H1 (cell line): ENCODE measurements at regions not wholly inside any gene's neighbourhood (a gene's known extent, or its start where the extent isn't known, plus 50 kb on each side); places are given as distances from the start of the nearest gene placed in this dataset.

Source experiments
- CTCF ChIA-PET: fragments of 300-600 bp; sonication (Branson Sonifier 250); formaldehyde crosslinking; loops from one replicate; lab custom pipeline; 2021; ENCODE audit not compliant: partially characterized antibody; lab: Charles Lee
- POLR2A ChIA-PET: fragments of 300-600 bp; sonication (Branson Sonifier 250); formaldehyde crosslinking; loops from one replicate; lab custom pipeline; 2021; ENCODE audit warnings: inconsistent platforms; ENCODE audit not compliant: partially characterized antibody; lab: Charles Lee
- DNase-seq, 2 experiments: peaks; one replicate each; pipeline versions ENCODE4 v3.0.0 to v3.0.0-alpha.2; 2010 to 2022; ENCODE audit warnings: low spot score in 2 of 2, low read depth in 1 of 2, mixed read lengths in 1 of 2
- FAIRE-seq: peaks from 2 replicates; lab custom pipeline; 2011; peaks lifted over from hg19 to GRCh38; lab: Jason Lieb, UNC
- H2AFZ ChIP-seq: 2 replicates; pipeline ENCODE4 v1.8.1; 2012; ENCODE audit warnings: low read length, inconsistent platforms
- H2AK5ac ChIP-seq: 2 replicates; pipeline ENCODE4 v1.6.1; 2013; ENCODE audit warnings: low read depth, low read length
- H2BK120ac ChIP-seq: replicated peaks from 2 replicates; pipeline ENCODE3; 2013; ENCODE audit warnings: low read depth, low read length, inconsistent platforms
- H2BK12ac ChIP-seq: 2 replicates; pipeline ENCODE4 v1.6.1; 2013; ENCODE audit warnings: low read depth, low read length
- H2BK15ac ChIP-seq: 2 replicates; pipeline ENCODE4 v1.6.1; 2013; ENCODE audit warnings: low read length
- H2BK20ac ChIP-seq: 2 replicates; pipeline ENCODE4 v1.6.1; 2013; ENCODE audit warnings: low read length
- H2BK5ac ChIP-seq: 2 replicates; pipeline ENCODE4 v1.6.1; 2013; ENCODE audit warnings: low read depth, low read length
- H3K14ac ChIP-seq: 2 replicates; pipeline ENCODE4 v1.6.1; 2013; ENCODE audit warnings: inconsistent platforms; ENCODE audit not compliant: insufficient read length
- H3K18ac ChIP-seq: 2 replicates; pipeline ENCODE4 v1.6.1; 2013; ENCODE audit warnings: low read length; ENCODE audit errors: extremely low read depth
- H3K23ac ChIP-seq: 2 replicates; pipeline ENCODE4 v1.6.1; 2013; ENCODE audit warnings: inconsistent platforms; ENCODE audit not compliant: insufficient read length
- H3K23me2 ChIP-seq: 2 replicates; pipeline ENCODE4 v1.6.1; 2013; ENCODE audit warnings: low read depth, low read length
- H3K27ac ChIP-seq: 2 replicates; pipeline ENCODE4 v1.6.1; 2011; ENCODE audit warnings: low read depth, low read length, inconsistent platforms
- H3K27me3 ChIP-seq, 4 experiments: replicated peaks in 1 of 4; 1 replicate in 1 of 4; 2 replicates in 3 of 4; pipeline versions ENCODE4 v1.6.1 to v1.8.1; 2011 to 2013; ENCODE audit warnings: low read length in 3 of 4, mild to moderate bottlenecking in 3 of 4, inconsistent platforms in 2 of 4, mixed read lengths in 2 of 4, moderate library complexity in 1 of 4; ENCODE audit not compliant: control insufficient read depth in 3 of 4, insufficient read depth in 3 of 4; ENCODE audit errors: extremely low read depth in 1 of 4
- H3K36me3 ChIP-seq, 4 experiments: 2 replicates each; pipeline versions ENCODE4 v1.6.1 to v1.8.1; 2011 to 2013; ENCODE audit warnings: mild to moderate bottlenecking in 4 of 4, low read length in 3 of 4, moderate library complexity in 2 of 4, control low read depth in 1 of 4, inconsistent platforms in 1 of 4; ENCODE audit not compliant: insufficient read depth in 4 of 4, control insufficient read depth in 2 of 4
- H3K4ac ChIP-seq: replicated peaks from 2 replicates; pipeline ENCODE3; 2013; ENCODE audit warnings: low read length, low read depth, mixed read lengths, inconsistent platforms; ENCODE audit not compliant: insufficient read length
- H3K4me1 ChIP-seq, 4 experiments: replicated peaks in 1 of 4; 1 replicate in 1 of 4; 2 replicates in 3 of 4; pipeline versions ENCODE4 v1.6.1 to v1.8.1; 2011 to 2013; ENCODE audit warnings: low read length in 3 of 4, inconsistent platforms in 2 of 4, mixed read lengths in 1 of 4; ENCODE audit not compliant: insufficient read depth in 4 of 4, control insufficient read depth in 3 of 4
- H3K4me2 ChIP-seq, 2 experiments: 2 replicates each; pipeline versions ENCODE4 v1.6.1 to v1.8.1; 2011 to 2013; ENCODE audit warnings: low read depth in 2 of 2, low read length in 2 of 2, control low read depth in 1 of 2, inconsistent platforms in 1 of 2, mild to moderate bottlenecking in 1 of 2; ENCODE audit not compliant: insufficient read depth in 1 of 2
- H3K4me3 ChIP-seq, 4 experiments: fragments of 200-600, 300-600 bp in 1 of 4; sonication (generic), shearing (Covaris generic), sonication (Bioruptor Twin) in 1 of 4; 2 replicates each; pipeline versions ENCODE4 v1.5.1 to v1.8.1; 2011 to 2016; ENCODE audit warnings: low read length in 4 of 4, low read depth in 3 of 4, control low read depth in 2 of 4, inconsistent platforms in 2 of 4, mild to moderate bottlenecking in 2 of 4, mixed read lengths in 1 of 4, moderate library complexity in 1 of 4; ENCODE audit not compliant: insufficient read depth in 2 of 4; ENCODE audit errors: extremely low read depth in 1 of 4
- H3K56ac ChIP-seq: replicated peaks from 2 replicates; pipeline ENCODE3; 2013; ENCODE audit warnings: low read depth, mild to moderate bottlenecking, mixed read lengths, low read length, inconsistent platforms; ENCODE audit not compliant: insufficient read length
- H3K79me1 ChIP-seq: 2 replicates; pipeline ENCODE4 v1.6.1; 2013; ENCODE audit warnings: low read depth, low read length, control low read depth
- H3K79me2 ChIP-seq, 2 experiments: 2 replicates each; pipeline versions ENCODE4 v1.6.1 to v1.8.1; 2012 to 2013; ENCODE audit warnings: low read length in 2 of 2, mild to moderate bottlenecking in 2 of 2, inconsistent platforms in 1 of 2; ENCODE audit not compliant: insufficient read depth in 2 of 2, control insufficient read depth in 1 of 2
- H3K9ac ChIP-seq, 4 experiments: replicated peaks in 1 of 4; 1 replicate in 1 of 4; 2 replicates in 3 of 4; pipeline versions ENCODE4 v1.6.1 to v1.8.1; 2011 to 2013; ENCODE audit warnings: low read depth in 3 of 4, low read length in 3 of 4, control low read depth in 2 of 4, mild to moderate bottlenecking in 2 of 4, moderate library complexity in 2 of 4, inconsistent platforms in 1 of 4; ENCODE audit errors: extremely low read depth in 1 of 4
- H3K9me3 ChIP-seq, 2 experiments: 2 replicates each; pipeline versions ENCODE4 v1.6.1 to v1.8.1; 2012 to 2013; ENCODE audit warnings: mild to moderate bottlenecking in 2 of 2, moderate library complexity in 2 of 2, control low read depth in 1 of 2, inconsistent platforms in 1 of 2, low read depth in 1 of 2, low read length in 1 of 2, mixed read lengths in 1 of 2; ENCODE audit not compliant: insufficient read depth in 2 of 2
- H4K20me1 ChIP-seq, 2 experiments: replicated peaks in 1 of 2; 2 replicates each; pipeline versions ENCODE3 to v1.8.1; 2011 to 2013; ENCODE audit warnings: inconsistent platforms in 2 of 2, low read length in 2 of 2, mild to moderate bottlenecking in 1 of 2; ENCODE audit not compliant: insufficient read depth in 2 of 2, control insufficient read depth in 1 of 2
- H4K5ac ChIP-seq: 2 replicates; pipeline ENCODE4 v1.6.1; 2013; ENCODE audit warnings: low read length, low read depth, mixed read lengths, inconsistent platforms; ENCODE audit not compliant: insufficient read length
- H4K8ac ChIP-seq: 2 replicates; pipeline ENCODE4 v1.8.0; 2013; ENCODE audit warnings: mild to moderate bottlenecking, moderate library complexity, low read length, inconsistent platforms; ENCODE audit not compliant: insufficient read depth; ENCODE audit errors: extremely low read depth
- H4K91ac ChIP-seq: replicated peaks from 2 replicates; pipeline ENCODE3; 2013; ENCODE audit warnings: low read length, mixed read lengths, inconsistent platforms; ENCODE audit not compliant: insufficient read length
- BCL11A ChIP-seq, 2 experiments: IDR thresholded peaks; one replicate each; pipeline ENCODE4 v1.6.1; 2011; ENCODE audit warnings: low read depth in 2 of 2, low read length in 2 of 2, mild to moderate bottlenecking in 2 of 2
- CHD1 ChIP-seq: IDR thresholded peaks from 2 replicates; pipeline ENCODE4 v1.6.1; 2012; ENCODE audit warnings: low read depth, low read length, improper control_type of control experiment
- CREB1 ChIP-seq: IDR thresholded peaks from 2 replicates; pipeline ENCODE4 v1.6.1; 2012; ENCODE audit warnings: inconsistent platforms
- EZH2 ChIP-seq: fragments of 200-600 bp; sonication (generic); IDR thresholded peaks from 2 replicates; pipeline ENCODE4 v1.7.1; 2012; ENCODE audit warnings: low read depth, mild to moderate bottlenecking, moderate library complexity, low read length, inconsistent platforms; ENCODE audit not compliant: severe bottlenecking
- FOSL1 ChIP-seq: IDR thresholded peaks from 2 replicates; pipeline ENCODE4 v1.6.1; 2011; ENCODE audit warnings: mild to moderate bottlenecking, low read depth, low read length, moderate library complexity; ENCODE audit not compliant: insufficient read depth
- HDAC6 ChIP-seq: IDR thresholded peaks from one replicate; pipeline ENCODE4 v1.7.1; 2012; ENCODE audit warnings: low read depth, mild to moderate bottlenecking, inconsistent platforms, low read length, moderate library complexity
- MAFK ChIP-seq: IDR thresholded peaks from 2 replicates; pipeline ENCODE4 v1.6.1; 2012; ENCODE audit warnings: low read depth, mild to moderate bottlenecking, improper control_type of control experiment, low read length
- NANOG ChIP-seq: IDR thresholded peaks from 2 replicates; pipeline ENCODE4 v1.6.1; 2011; ENCODE audit warnings: low read length, low read depth, mild to moderate bottlenecking, inconsistent platforms; ENCODE audit not compliant: insufficient read depth, poor library complexity, severe bottlenecking
- POLR2A ChIP-seq, 2 experiments: IDR thresholded peaks; 1 replicate in 1 of 2; 2 replicates in 1 of 2; pipeline ENCODE4 v1.6.1; 2011; ENCODE audit warnings: low read depth in 2 of 2, low read length in 2 of 2, mild to moderate bottlenecking in 2 of 2; ENCODE audit errors: control extremely low read depth in 1 of 2
- RBBP5 ChIP-seq: IDR thresholded peaks from 2 replicates; pipeline ENCODE4 v1.7.1; 2012; ENCODE audit warnings: low read depth, mild to moderate bottlenecking, inconsistent platforms, low read length, moderate library complexity, borderline replicate concordance
- SIN3A ChIP-seq, 2 experiments: IDR thresholded peaks in 1 of 2; conservative IDR thresholded peaks in 1 of 2; 2 replicates each; pipeline ENCODE4 v1.6.1; 2011 to 2012; ENCODE audit warnings: low read length in 2 of 2, improper control_type of control experiment in 1 of 2, low read depth in 1 of 2, mild to moderate bottlenecking in 1 of 2
- SP1 ChIP-seq: IDR thresholded peaks from 2 replicates; pipeline ENCODE4 v1.6.1; 2011; ENCODE audit warnings: low read depth, low read length
- SRF ChIP-seq: IDR thresholded peaks from 2 replicates; pipeline ENCODE4 v1.6.1; 2011; ENCODE audit warnings: mild to moderate bottlenecking, low read depth, low read length, moderate library complexity
- ZNF274 ChIP-seq: IDR thresholded peaks from 2 replicates; pipeline ENCODE4 v1.7.0; 2012; ENCODE audit warnings: low read length, borderline replicate concordance; ENCODE audit errors: extremely low read depth
- WGBS, 2 experiments: shearing (Covaris generic) in 1 of 2; methylation state at CpG; one replicate each; pipeline versions ENCODE4 v1.1.6 to v1.1.7; 2013 to 2015; ENCODE audit warnings: low lambda C conversion rate in 2 of 2, mixed read lengths in 2 of 2, inconsistent platforms in 1 of 2, low coverage in 1 of 2, missing lambda C conversion rate in 1 of 2; ENCODE audit not compliant: insufficient replicate concordance in 2 of 2, insufficient coverage in 1 of 2, insufficient read length in 1 of 2; ENCODE audit errors: extremely low coverage in 1 of 2, missing lambda C conversion rate in 1 of 2; 5-methylcytosine and 5-hydroxymethylcytosine counted together
- TF ChIP-seq, protein P1 (sequence below): IDR thresholded peaks from 2 replicates; pipeline ENCODE4 v1.6.1; 2011; ENCODE audit warnings: low read depth, mild to moderate bottlenecking, low read length; ENCODE audit not compliant: insufficient read depth

DNA sequence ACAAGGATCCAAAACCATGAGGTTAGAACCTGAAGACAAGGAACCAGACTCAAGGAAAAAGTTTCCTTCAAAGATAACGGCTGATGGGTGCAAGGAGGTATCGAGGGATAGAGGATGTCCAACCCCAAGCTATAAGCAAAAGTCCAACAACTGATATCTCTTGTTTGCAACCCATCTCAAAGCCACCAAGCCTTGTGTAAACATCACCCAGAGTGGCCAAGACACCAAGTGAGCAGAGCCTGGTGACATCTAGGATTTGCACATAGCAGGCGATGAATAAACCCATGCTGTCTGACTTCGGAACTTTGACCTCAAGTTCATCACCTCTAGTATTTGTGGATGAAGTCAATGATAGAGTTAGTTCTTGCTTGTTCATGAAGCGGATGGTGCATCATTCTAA is 180.7 kb downstream of the ETS2 start:
- Histone ChIP-seq H3K4ac (no peak overlapping the region), H3K36me3 (no peaks in the 10 kb centered on the region), H4K91ac (no peak overlapping the region), H3K23me2 (no peaks in the 10 kb centered on the region), H3K79me1 (no peaks in the 10 kb centered on the region), H2BK15ac (no peak overlapping the region), H3K9me3 (no peaks in the 10 kb centered on the region), H2BK20ac (peak overlapping the region; percentile 66; the same call in 1 of the 2 replicates), H3K79me2 (no peaks in the 10 kb centered on the region), H4K5ac (no peak overlapping the region), H3K4me1 (peaks cover 8 to 33% (median 31%) of the 10 kb centered on the region in 4 experiments), H3K18ac (no peak overlapping the region), H2AK5ac (peak overlapping the region; percentile 2; the same call in 1 of the 2 replicates), H4K20me1 (no peaks in the 10 kb centered on the region), H4K8ac (no peak overlapping the region), H3K27ac (no peak overlapping the region), H2BK5ac (no peak overlapping the region), H2AFZ (no peak overlapping the region), H3K9ac (no peak overlapping the region), H2BK120ac (no peak overlapping the region), H3K14ac (no peak overlapping the region), H2BK12ac (peak overlapping the region; percentile 55; the same call in 1 of the 2 replicates), H3K23ac (no peak overlapping the region), H3K56ac (no peak overlapping the region), H3K4me3 (no peak overlapping the region), H3K27me3 (no peaks in the 10 kb centered on the region), H3K4me2 (no peak overlapping the region)
- DNase-seq (no peak), FAIRE-seq (no peak)
- ChIA-PET POLR2A (no interaction called here), CTCF (interaction anchor here (0.7 to 1.7 kb wide), 2 partner anchors 25 to 120 kb away, joined by 3 read pairs; no protein-coding TSS in a partner anchor)
- WGBS, 2 experiments, result 94% methylated on average over 5 of the region's 5 CpGs; no CpG with 5 or more reads in 1 of the 2 experiments
- TF ChIP-seq POLR2A (IDR thresholded peaks at IDR 0.05; ENCODE audit: control extremely low read depth in 1 of 2, low read depth in 2 of 2, low read length in 2 of 2), result no peak
- TF ChIP-seq BCL11A (IDR thresholded peaks at IDR 0.05; ENCODE audit: low read depth in 2 of 2, low read length in 2 of 2), result no peak
- TF ChIP-seq, protein P1, sequence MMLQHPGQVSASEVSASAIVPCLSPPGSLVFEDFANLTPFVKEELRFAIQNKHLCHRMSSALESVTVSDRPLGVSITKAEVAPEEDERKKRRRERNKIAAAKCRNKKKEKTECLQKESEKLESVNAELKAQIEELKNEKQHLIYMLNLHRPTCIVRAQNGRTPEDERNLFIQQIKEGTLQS, result no peak
- TF ChIP-seq MAFK, result no peak
- no peak for TF ChIP-seq FOSL1
- no peak for TF ChIP-seq SP1
- no peak for TF ChIP-seq RBBP5
- no peak for TF ChIP-seq NANOG
- TF ChIP-seq CREB1, result no peak
- no peak for TF ChIP-seq HDAC6
- no peak for TF ChIP-seq SRF
- no peak for TF ChIP-seq EZH2
- no peak for TF ChIP-seq SIN3A (conservative IDR thresholded peaks at IDR 0.05 in 1 of 2, IDR thresholded peaks at IDR 0.05 in 1 of 2; ENCODE audit: low read depth in 1 of 2, low read length in 2 of 2)
- no peak for TF ChIP-seq CHD1
- TF ChIP-seq ZNF274, result no peak
